ENCODE measurements at regions not wholly inside any gene's neighbourhood (a gene's known extent, or its start where the extent isn't known, plus 50 kb on each side); places are given as distances from the start of the nearest gene placed in this dataset.

DNA sequence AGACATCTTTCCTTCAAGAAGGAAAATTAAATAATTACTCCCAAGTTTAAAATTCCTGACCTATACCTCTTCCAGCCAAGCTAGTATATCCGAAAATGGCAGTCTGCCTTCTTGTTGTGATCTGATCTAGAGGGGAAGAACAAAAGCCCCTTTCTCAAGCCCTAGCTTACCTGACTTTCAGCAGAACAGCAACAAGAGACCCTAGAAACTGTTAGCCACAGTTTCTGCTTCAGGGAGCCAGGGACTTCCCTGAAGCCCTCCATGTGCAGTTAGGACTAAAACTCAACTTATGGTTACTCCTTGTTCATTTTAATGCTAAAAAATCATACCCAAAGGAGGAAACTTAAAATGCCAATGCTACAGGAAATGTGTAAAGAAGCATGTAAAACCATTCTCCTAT, 366.7 kb upstream of the CTNND2 start:
- no peaks in the 10 kb centered on the region for H3K36me3 ChIP-seq (ENCODE audit: control insufficient read depth, insufficient read depth, low read length)
- H3K27me3 ChIP-seq (ENCODE audit: control insufficient read depth, insufficient read depth, low read length) = no peaks in the 10 kb centered on the region
- no peaks in the 10 kb centered on the region for H3K79me2 ChIP-seq (ENCODE audit: control insufficient read depth, insufficient read depth, low read length)
- no peaks in the 10 kb centered on the region for H3K9me3 ChIP-seq (ENCODE audit: control insufficient read depth, insufficient read depth, low read depth, low read length)
- DNase-seq (ENCODE audit: low read depth in 2 of 2) = no peak
- H2AFZ ChIP-seq (ENCODE audit: low read length) = no peak overlapping the region
- H3K4me1 ChIP-seq (ENCODE audit: control insufficient read depth, extremely low read depth, insufficient read depth, low read length) = no peaks in the 10 kb centered on the region
- TF ChIP-seq, protein P1, sequence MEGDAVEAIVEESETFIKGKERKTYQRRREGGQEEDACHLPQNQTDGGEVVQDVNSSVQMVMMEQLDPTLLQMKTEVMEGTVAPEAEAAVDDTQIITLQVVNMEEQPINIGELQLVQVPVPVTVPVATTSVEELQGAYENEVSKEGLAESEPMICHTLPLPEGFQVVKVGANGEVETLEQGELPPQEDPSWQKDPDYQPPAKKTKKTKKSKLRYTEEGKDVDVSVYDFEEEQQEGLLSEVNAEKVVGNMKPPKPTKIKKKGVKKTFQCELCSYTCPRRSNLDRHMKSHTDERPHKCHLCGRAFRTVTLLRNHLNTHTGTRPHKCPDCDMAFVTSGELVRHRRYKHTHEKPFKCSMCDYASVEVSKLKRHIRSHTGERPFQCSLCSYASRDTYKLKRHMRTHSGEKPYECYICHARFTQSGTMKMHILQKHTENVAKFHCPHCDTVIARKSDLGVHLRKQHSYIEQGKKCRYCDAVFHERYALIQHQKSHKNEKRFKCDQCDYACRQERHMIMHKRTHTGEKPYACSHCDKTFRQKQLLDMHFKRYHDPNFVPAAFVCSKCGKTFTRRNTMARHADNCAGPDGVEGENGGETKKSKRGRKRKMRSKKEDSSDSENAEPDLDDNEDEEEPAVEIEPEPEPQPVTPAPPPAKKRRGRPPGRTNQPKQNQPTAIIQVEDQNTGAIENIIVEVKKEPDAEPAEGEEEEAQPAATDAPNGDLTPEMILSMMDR (conservative IDR thresholded peaks at IDR 0.05 in 1 of 2, IDR thresholded peaks at IDR 0.05 in 1 of 2; ENCODE audit: low read depth in 1 of 2, low read length in 2 of 2) = no peak
- no peak for TF ChIP-seq EZH2 (IDR thresholded peaks at IDR 0.05; ENCODE audit: low read length, missing control alignments)
- H3K4me2 ChIP-seq (ENCODE audit: extremely low read depth, insufficient read depth, low read length) = no peak overlapping the region
- no peak overlapping the region for H3K9ac ChIP-seq (ENCODE audit: insufficient read depth, low read length)
- no peaks in the 10 kb centered on the region for H4K20me1 ChIP-seq (ENCODE audit: control insufficient read depth, extremely low read depth, insufficient read depth, low read length)
- H3K27ac ChIP-seq (ENCODE audit: insufficient read depth, low read length) = no peak overlapping the region
- H3K4me3 ChIP-seq (replicated peaks in 1 of 4; ENCODE audit: control extremely low read depth in 1 of 4, insufficient read depth in 1 of 4, low read depth in 3 of 4, low read length in 4 of 4) = no peak overlapping the region

DNA sequence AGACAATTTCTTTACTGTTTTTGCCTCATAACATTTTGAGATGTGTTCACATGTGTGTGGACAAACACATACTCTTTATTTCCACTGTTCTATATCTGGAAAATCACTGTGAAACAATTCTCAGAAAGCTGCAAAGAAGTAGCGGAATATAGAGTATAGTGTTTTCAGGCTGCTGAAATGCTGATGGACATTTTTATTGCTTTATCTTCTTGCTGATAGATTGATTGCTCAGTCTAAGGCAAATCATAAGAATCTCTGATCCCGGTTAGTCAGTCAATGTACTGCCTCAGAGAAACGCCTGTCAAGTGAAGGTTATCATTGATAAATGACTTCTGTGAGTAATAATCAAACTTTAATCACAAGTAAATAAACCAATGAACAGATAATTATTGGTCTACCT, 364.9 kb upstream of the CTNND2 start:
- Histone ChIP-seq H3K27ac (ENCODE audit: insufficient read depth, low read length) (no peak overlapping the region), H3K36me3 (ENCODE audit: control insufficient read depth, insufficient read depth, low read length) (no peaks in the 10 kb centered on the region), H4K20me1 (ENCODE audit: control insufficient read depth, extremely low read depth, insufficient read depth, low read length) (no peaks in the 10 kb centered on the region), H3K9me3 (ENCODE audit: control insufficient read depth, insufficient read depth, low read depth, low read length) (no peaks in the 10 kb centered on the region), H3K4me1 (ENCODE audit: control insufficient read depth, extremely low read depth, insufficient read depth, low read length) (no peaks in the 10 kb centered on the region), H2AFZ (ENCODE audit: low read length) (no peak overlapping the region), H3K79me2 (ENCODE audit: control insufficient read depth, insufficient read depth, low read length) (no peaks in the 10 kb centered on the region), H3K4me3 (replicated peaks in 1 of 4; ENCODE audit: control extremely low read depth in 1 of 4, insufficient read depth in 1 of 4, low read depth in 3 of 4, low read length in 4 of 4) (no peak overlapping the region), H3K27me3 (ENCODE audit: control insufficient read depth, insufficient read depth, low read length) (no peaks in the 10 kb centered on the region), H3K4me2 (ENCODE audit: extremely low read depth, insufficient read depth, low read length) (no peak overlapping the region), H3K9ac (ENCODE audit: insufficient read depth, low read length) (no peak overlapping the region)
- TF ChIP-seq, protein P1 (conservative IDR thresholded peaks at IDR 0.05 in 1 of 2, IDR thresholded peaks at IDR 0.05 in 1 of 2; ENCODE audit: low read depth in 1 of 2, low read length in 2 of 2) = no peak
- TF ChIP-seq EZH2 (IDR thresholded peaks at IDR 0.05; ENCODE audit: low read length, missing control alignments) = no peak
- DNase-seq (ENCODE audit: low read depth in 2 of 2) = no peak

DNA sequence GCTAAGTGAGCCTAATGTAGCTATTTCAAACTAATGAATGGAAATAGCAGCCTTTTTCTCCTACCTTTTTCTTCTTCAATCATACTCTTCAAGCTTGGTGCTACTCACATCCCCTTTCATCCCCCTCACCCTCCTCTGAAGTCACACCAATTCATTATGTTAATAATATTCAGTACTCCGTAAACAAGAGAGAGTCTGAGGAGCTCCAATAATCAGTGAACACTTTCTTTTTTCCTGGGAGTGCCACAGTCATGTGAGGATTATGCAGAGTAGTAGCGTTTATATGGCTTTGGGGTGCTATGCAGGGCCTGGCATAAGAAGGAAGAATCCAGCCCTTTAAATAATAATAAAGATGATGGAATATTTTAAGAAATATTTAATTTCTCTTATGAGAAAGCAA, 354.3 kb upstream of the CTNND2 start:
- Histone ChIP-seq H3K27me3 (ENCODE audit: control insufficient read depth, insufficient read depth, low read length) (no peaks in the 10 kb centered on the region), H3K27ac (ENCODE audit: insufficient read depth, low read length) (no peak overlapping the region), H3K4me3 (replicated peaks in 1 of 4; ENCODE audit: control extremely low read depth in 1 of 4, insufficient read depth in 1 of 4, low read depth in 3 of 4, low read length in 4 of 4) (no peak overlapping the region), H3K79me2 (ENCODE audit: control insufficient read depth, insufficient read depth, low read length) (no peaks in the 10 kb centered on the region), H3K4me1 (ENCODE audit: control insufficient read depth, extremely low read depth, insufficient read depth, low read length) (no peaks in the 10 kb centered on the region), H3K9me3 (ENCODE audit: control insufficient read depth, insufficient read depth, low read depth, low read length) (no peaks in the 10 kb centered on the region), H3K36me3 (ENCODE audit: control insufficient read depth, insufficient read depth, low read length) (no peaks in the 10 kb centered on the region), H2AFZ (ENCODE audit: low read length) (no peak overlapping the region), H3K9ac (ENCODE audit: insufficient read depth, low read length) (no peak overlapping the region), H4K20me1 (ENCODE audit: control insufficient read depth, extremely low read depth, insufficient read depth, low read length) (no peaks in the 10 kb centered on the region), H3K4me2 (ENCODE audit: extremely low read depth, insufficient read depth, low read length) (no peak overlapping the region)
- DNase-seq (ENCODE audit: low read depth in 2 of 2) = no peak
- TF ChIP-seq, protein P1 (conservative IDR thresholded peaks at IDR 0.05 in 1 of 2, IDR thresholded peaks at IDR 0.05 in 1 of 2; ENCODE audit: low read depth in 1 of 2, low read length in 2 of 2) = no peak
- TF ChIP-seq EZH2 (IDR thresholded peaks at IDR 0.05; ENCODE audit: low read length, missing control alignments) = no peak

Data from fibroblast of lung (primary cell).